ENCODE measurements at regions not wholly inside any gene's neighbourhood (a gene's known extent, or its start where the extent isn't known, plus 50 kb on each side); places are given as distances from the start of the nearest gene placed in this dataset.

GRCh38 chr1:48073798-48074530 is 76.8 kb upstream of the TRABD2B start:
- TF ChIP-seq POLR2A (IDR thresholded peaks at IDR 0.05) (no peak), CTCF (IDR thresholded peaks at IDR 0.05 in 8 of 11, conservative IDR thresholded peaks at IDR 0.05 in 3 of 11) (no peak), POLR2AphosphoS5 (IDR thresholded peaks at IDR 0.05) (no peak)
